PC-3 (cell line): ENCODE measurements at regions not wholly inside any gene's neighbourhood (a gene's known extent, or its start where the extent isn't known, plus 50 kb on each side); places are given as distances from the start of the nearest gene placed in this dataset.

Experiments
- EZH2 ChIP-seq: fragments of 300-600 bp; sonication (generic); IDR thresholded peaks from one replicate; pipeline ENCODE4 v1.6.1; 2017; ENCODE audit warnings: antibody characterized with exemption, mild to moderate bottlenecking, low read length; ENCODE audit not compliant: unreplicated experiment
- EZH2phosphoT487 ChIP-seq: fragments of 300-600 bp; sonication (generic); IDR thresholded peaks from 2 replicates; pipeline ENCODE4 v1.6.1; 2018; ENCODE audit warnings: mild to moderate bottlenecking, antibody characterized with exemption, low read length, borderline replicate concordance
- TF ChIP-seq, protein P1 (sequence below): fragments of 300-600 bp; sonication (generic); conservative IDR thresholded peaks from 2 replicates; pipeline ENCODE4 v1.5.1; 2017; ENCODE audit warnings: antibody characterized with exemption, low read depth, mild to moderate bottlenecking, low read length

DNA sequence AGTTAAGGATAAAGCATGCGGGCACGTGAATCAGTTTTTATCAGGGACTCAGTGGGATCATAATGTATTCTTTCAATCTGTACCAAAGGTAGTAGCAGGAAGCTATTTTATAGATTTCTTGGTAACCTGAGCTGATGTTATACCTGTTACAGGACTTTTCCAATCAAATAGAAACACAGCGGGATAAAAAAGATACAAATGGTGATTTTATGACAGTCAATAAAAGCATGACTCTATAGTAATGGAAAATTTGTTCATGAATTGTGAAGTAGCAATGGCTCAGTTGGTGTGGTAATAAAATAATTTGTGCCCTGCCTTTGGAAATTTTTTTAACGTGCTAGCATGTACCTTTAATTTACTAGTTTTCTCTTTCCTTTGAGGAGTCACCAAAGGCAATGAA, 300.7 kb upstream of the CELF2 start:
- TF ChIP-seq, protein P1, sequence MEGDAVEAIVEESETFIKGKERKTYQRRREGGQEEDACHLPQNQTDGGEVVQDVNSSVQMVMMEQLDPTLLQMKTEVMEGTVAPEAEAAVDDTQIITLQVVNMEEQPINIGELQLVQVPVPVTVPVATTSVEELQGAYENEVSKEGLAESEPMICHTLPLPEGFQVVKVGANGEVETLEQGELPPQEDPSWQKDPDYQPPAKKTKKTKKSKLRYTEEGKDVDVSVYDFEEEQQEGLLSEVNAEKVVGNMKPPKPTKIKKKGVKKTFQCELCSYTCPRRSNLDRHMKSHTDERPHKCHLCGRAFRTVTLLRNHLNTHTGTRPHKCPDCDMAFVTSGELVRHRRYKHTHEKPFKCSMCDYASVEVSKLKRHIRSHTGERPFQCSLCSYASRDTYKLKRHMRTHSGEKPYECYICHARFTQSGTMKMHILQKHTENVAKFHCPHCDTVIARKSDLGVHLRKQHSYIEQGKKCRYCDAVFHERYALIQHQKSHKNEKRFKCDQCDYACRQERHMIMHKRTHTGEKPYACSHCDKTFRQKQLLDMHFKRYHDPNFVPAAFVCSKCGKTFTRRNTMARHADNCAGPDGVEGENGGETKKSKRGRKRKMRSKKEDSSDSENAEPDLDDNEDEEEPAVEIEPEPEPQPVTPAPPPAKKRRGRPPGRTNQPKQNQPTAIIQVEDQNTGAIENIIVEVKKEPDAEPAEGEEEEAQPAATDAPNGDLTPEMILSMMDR, result no peak
- no peak for TF ChIP-seq EZH2
- TF ChIP-seq EZH2phosphoT487, result no peak
